ENCODE measurements at regions not wholly inside any gene's neighbourhood (a gene's known extent, or its start where the extent isn't known, plus 50 kb on each side); places are given as distances from the start of the nearest gene placed in this dataset.

GRCh38 chr9:86636038-86636437, 281.8 kb upstream of the TUT7 start:
- TF ChIP-seq, protein P1, sequence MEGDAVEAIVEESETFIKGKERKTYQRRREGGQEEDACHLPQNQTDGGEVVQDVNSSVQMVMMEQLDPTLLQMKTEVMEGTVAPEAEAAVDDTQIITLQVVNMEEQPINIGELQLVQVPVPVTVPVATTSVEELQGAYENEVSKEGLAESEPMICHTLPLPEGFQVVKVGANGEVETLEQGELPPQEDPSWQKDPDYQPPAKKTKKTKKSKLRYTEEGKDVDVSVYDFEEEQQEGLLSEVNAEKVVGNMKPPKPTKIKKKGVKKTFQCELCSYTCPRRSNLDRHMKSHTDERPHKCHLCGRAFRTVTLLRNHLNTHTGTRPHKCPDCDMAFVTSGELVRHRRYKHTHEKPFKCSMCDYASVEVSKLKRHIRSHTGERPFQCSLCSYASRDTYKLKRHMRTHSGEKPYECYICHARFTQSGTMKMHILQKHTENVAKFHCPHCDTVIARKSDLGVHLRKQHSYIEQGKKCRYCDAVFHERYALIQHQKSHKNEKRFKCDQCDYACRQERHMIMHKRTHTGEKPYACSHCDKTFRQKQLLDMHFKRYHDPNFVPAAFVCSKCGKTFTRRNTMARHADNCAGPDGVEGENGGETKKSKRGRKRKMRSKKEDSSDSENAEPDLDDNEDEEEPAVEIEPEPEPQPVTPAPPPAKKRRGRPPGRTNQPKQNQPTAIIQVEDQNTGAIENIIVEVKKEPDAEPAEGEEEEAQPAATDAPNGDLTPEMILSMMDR (IDR thresholded peaks at IDR 0.05), result no peak
- TF ChIP-seq EZH2 (IDR thresholded peaks at IDR 0.05; ENCODE audit: borderline replicate concordance, insufficient read depth, low read depth, low read length, poor library complexity, severe bottlenecking), result no peak
